Body of pancreas (tissue), 4 donors: ENCODE measurements at regions not wholly inside any gene's neighbourhood (a gene's known extent, or its start where the extent isn't known, plus 50 kb on each side); places are given as distances from the start of the nearest gene placed in this dataset.

Experiments used
- ATAC-seq: fragments of 150-250 bp; one replicate; pipeline ENCODE4 v1.9.1; 2016
- DNase-seq, 4 donors: peaks; one replicate each; pipeline ENCODE4 v3.0.0-alpha.2; 2019
- H3K27ac ChIP-seq, 4 donors: fragments of 200-600 bp; sonication (generic); 1 replicate in 3 of 4; 2 replicates in 1 of 4; pipeline versions ENCODE4 v1.5.1 to v1.6.1; 2016 to 2019; ENCODE audit warnings: mild to moderate bottlenecking in 1 of 4, mixed read lengths in 1 of 4, moderate library complexity in 1 of 4
- H3K27me3 ChIP-seq, 2 donors: fragments of 200-600 bp; sonication (generic); one replicate each; pipeline ENCODE4 v1.6.0; 2016; ENCODE audit warnings: mild to moderate bottlenecking in 1 of 2
- H3K36me3 ChIP-seq, 2 donors: fragments of 200-600 bp; sonication (generic); replicated peaks in 1 of 2; 2 replicates each; pipeline ENCODE4 v1.5.1; 2016; ENCODE audit warnings: low read depth in 2 of 2; ENCODE audit not compliant: insufficient read depth in 1 of 2
- H3K4me1 ChIP-seq: fragments of 200-600 bp; sonication (generic); one replicate; pipeline ENCODE4 v1.6.0; 2016
- H3K4me3 ChIP-seq, 2 donors: fragments of 200-600 bp; sonication (generic); 1 replicate in 1 of 2; 2 replicates in 1 of 2; pipeline ENCODE4 v1.5.1; 2016 to 2019
- H3K9me3 ChIP-seq, 3 donors: fragments of 200-600 bp; sonication (generic); 1 replicate in 2 of 3; 2 replicates in 1 of 3; pipeline ENCODE4 v1.5.1; 2016
- POLR2A ChIP-seq, 3 donors: fragments of 450-650 bp; IDR thresholded peaks; one replicate each; pipeline ENCODE4 v1.6.1; 2016; ENCODE audit warnings: antibody characterized with exemption in 3 of 3, mild to moderate bottlenecking in 2 of 3
- WGBS, 2 donors: methylation state at CpG; one replicate each; pipeline ENCODE4 v1.1.5; 2017; 5-methylcytosine and 5-hydroxymethylcytosine counted together
- intact Hi-C: fragments of 100-400 bp; cut with DNase I; formaldehyde crosslinking; loops from one replicate; pipeline ENCODE4 v1.15.1; 2023
- TF ChIP-seq, protein P1 (sequence below), 7 experiments: fragments of 450-650 bp in 4 of 7; fragments of 200-600 bp in 3 of 7; sonication (generic) in 3 of 7; IDR thresholded peaks; one replicate each; pipeline ENCODE4 v1.5.1; 2016 to 2019; ENCODE audit warnings: antibody characterized with exemption in 7 of 7

DNA sequence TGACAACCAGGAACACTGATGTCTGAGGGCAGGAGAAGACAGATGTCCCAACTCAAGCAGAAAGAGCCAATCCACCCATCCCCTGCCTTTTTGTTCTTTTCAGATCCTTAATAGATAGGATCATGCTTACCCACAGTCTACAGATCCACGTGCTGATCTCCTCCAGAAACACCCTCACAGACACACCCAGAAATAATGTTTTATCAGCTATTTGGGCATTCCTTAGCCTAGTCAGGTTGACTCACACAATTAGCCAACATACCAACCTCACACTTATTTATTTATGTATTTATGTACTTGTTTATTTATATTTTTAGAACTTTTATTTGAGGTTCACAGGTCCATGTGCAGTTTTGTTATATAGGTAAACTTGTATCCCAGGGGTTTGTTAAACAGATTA, 151.5 kb upstream of the IL12B start:
- 53 to 68% methylated on average over 1 of the region's 1 CpG for WGBS, 2 donors
- DNase-seq (no peak), ATAC-seq (no peak)
- Histone ChIP-seq H3K9me3 (no peaks in the 10 kb centered on the region), H3K4me1 (no peaks in the 10 kb centered on the region), H3K36me3 (no peaks in the 10 kb centered on the region), H3K4me3 (no peak overlapping the region), H3K27ac (no peak overlapping the region), H3K27me3 (no peaks in the 10 kb centered on the region)
- TF ChIP-seq, protein P1, sequence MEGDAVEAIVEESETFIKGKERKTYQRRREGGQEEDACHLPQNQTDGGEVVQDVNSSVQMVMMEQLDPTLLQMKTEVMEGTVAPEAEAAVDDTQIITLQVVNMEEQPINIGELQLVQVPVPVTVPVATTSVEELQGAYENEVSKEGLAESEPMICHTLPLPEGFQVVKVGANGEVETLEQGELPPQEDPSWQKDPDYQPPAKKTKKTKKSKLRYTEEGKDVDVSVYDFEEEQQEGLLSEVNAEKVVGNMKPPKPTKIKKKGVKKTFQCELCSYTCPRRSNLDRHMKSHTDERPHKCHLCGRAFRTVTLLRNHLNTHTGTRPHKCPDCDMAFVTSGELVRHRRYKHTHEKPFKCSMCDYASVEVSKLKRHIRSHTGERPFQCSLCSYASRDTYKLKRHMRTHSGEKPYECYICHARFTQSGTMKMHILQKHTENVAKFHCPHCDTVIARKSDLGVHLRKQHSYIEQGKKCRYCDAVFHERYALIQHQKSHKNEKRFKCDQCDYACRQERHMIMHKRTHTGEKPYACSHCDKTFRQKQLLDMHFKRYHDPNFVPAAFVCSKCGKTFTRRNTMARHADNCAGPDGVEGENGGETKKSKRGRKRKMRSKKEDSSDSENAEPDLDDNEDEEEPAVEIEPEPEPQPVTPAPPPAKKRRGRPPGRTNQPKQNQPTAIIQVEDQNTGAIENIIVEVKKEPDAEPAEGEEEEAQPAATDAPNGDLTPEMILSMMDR (IDR thresholded peaks at IDR 0.05): no peak
- TF ChIP-seq POLR2A (IDR thresholded peaks at IDR 0.05): no peak
- intact Hi-C loops: no loop called here

DNA sequence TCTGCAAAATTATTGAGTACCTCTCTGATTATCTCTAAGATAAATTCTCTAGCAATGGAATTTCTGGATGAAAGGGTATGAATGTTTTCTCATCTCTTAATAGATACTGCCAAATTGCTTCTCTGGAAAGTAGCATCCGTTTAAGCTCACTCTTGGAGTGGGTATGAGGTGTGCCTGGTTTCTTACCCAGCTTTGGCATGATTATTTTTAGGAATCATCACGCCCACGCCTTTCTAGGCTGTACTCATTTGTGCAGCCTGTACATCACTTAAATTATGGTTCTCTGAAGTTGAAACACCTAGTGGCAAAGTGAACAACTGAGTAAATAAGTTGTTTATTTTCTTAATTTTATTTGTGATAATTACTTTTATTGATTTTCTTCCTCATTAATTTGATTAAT, 156.5 kb upstream of the IL12B start:
- no peaks in the 10 kb centered on the region for H3K36me3 ChIP-seq
- no peaks in the 10 kb centered on the region for H3K4me1 ChIP-seq
- ATAC-seq (no peak), DNase-seq (no peak)
- TF ChIP-seq, protein P1 (IDR thresholded peaks at IDR 0.05): no peak
- TF ChIP-seq POLR2A (IDR thresholded peaks at IDR 0.05): no peak
- H3K27me3 ChIP-seq: no peaks in the 10 kb centered on the region
- WGBS, 2 donors: 65 to 68% methylated on average over 3 of the region's 3 CpGs
- H3K4me3 ChIP-seq: no peak overlapping the region
- intact Hi-C loops: no loop called here
- no peaks in the 10 kb centered on the region for H3K9me3 ChIP-seq
- H3K27ac ChIP-seq: no peak overlapping the region

DNA sequence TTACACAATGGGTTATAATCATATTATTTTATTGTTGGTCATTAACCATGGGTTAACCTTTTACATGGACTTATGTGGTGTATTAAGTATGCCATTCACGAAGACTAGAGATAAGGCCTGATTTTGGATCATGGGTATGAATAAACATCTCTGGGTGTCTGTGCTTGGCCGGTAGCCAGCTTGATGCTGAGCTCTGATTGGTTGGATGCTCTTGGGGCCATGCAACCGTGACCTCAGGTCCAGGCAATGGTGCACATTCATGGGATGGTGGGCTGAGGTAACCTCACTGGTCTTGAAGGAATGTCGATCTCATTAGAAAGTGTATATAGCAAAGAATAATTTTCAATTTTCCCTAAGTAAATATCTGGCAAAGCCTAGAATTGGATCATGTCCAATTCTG, 158.2 kb upstream of the IL12B start:
- ATAC-seq: no peak
- Histone ChIP-seq H3K9me3 (no peaks in the 10 kb centered on the region), H3K4me3 (no peak overlapping the region), H3K27ac (no peak overlapping the region), H3K36me3 (no peaks in the 10 kb centered on the region), H3K4me1 (no peaks in the 10 kb centered on the region), H3K27me3 (no peaks in the 10 kb centered on the region)
- TF ChIP-seq POLR2A (IDR thresholded peaks at IDR 0.05): no peak
- DNase-seq: no peak
- intact Hi-C loops: no loop called here
- WGBS, 2 donors: 44 to 46% methylated on average over 4 of the region's 4 CpGs

DNA sequence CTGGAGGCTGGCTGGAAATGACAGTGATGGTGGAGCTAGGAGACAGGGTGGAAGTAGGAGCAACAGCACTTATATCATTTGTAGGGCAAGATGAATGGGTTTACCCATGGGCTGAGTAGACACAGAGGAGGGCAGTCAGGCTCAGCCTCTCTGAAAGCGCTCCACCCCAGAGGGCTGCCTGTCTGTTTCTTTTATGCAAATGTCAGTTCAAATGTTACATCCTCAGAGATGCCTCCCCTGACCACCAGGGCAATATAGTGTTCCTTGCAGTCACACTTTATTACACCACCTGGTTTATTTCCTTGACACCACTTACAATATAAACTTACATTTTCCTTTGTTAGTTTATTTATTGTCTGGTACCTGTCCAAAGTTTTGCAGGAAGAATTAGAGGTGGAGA, 159.5 kb upstream of the IL12B start:
- DNase-seq (no peak), ATAC-seq (no peak)
- intact Hi-C loops: no loop called here

DNA sequence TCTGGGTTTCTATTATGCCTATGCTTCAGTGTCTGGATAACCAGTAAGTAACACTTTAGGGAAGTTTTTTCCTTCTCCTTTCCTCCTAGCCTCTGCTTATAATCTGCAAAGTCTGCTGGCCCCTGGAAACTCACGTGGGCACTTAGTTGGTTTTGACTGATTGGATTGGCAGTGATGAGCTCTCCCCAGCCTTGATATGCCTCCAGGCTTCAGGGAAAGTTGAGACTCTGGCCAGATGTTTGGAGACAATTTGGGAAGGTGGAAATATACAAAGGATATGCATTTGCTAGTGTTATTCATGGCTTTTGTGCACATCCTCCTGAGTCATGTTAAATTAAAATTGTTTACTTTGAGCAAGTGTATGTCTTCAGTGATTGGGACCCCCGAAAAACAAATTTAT, 160.2 kb upstream of the IL12B start:
- H3K36me3 ChIP-seq: no peaks in the 10 kb centered on the region
- 46 to 69% methylated on average over 2 of the region's 2 CpGs for WGBS, 2 donors
- H3K4me1 ChIP-seq: no peaks in the 10 kb centered on the region
- no peak overlapping the region for H3K27ac ChIP-seq
- TF ChIP-seq, protein P1 (IDR thresholded peaks at IDR 0.05): no peak
- no peak for TF ChIP-seq POLR2A (IDR thresholded peaks at IDR 0.05)
- intact Hi-C loops: no loop called here
- ATAC-seq (no peak), DNase-seq (no peak)
- H3K27me3 ChIP-seq: no peaks in the 10 kb centered on the region
- H3K9me3 ChIP-seq: no peaks in the 10 kb centered on the region
- no peak overlapping the region for H3K4me3 ChIP-seq

More for the DNA sequence above, 159.5 kb upstream of the IL12B start:
- H3K4me3 ChIP-seq: no peak overlapping the region
- WGBS, 2 donors: 100% methylated on average over 1 of the region's 1 CpG
- no peaks in the 10 kb centered on the region for H3K27me3 ChIP-seq
- no peak overlapping the region for H3K27ac ChIP-seq
- H3K9me3 ChIP-seq: no peaks in the 10 kb centered on the region
- H3K36me3 ChIP-seq: no peaks in the 10 kb centered on the region
- no peak for TF ChIP-seq POLR2A (IDR thresholded peaks at IDR 0.05)
- TF ChIP-seq, protein P1 (IDR thresholded peaks at IDR 0.05): no peak
- no peaks in the 10 kb centered on the region for H3K4me1 ChIP-seq
